CD4-positive, alpha-beta T cell (primary cell): ENCODE measurements at regions not wholly inside any gene's neighbourhood (a gene's known extent, or its start where the extent isn't known, plus 50 kb on each side); places are given as distances from the start of the nearest gene placed in this dataset.

Experiments used
- ATAC-seq: fragments of 200-7000 bp; cut with Tn5 transposase; one replicate; pipeline ENCODE4 v1.10.0; 2022; ENCODE audit warnings: mild to moderate bottlenecking; ENCODE audit not compliant: poor library complexity
- CTCF ChIA-PET: fragments of 350-600 bp; sonication (Branson Sonifier 250); formaldehyde crosslinking; loops from one replicate; lab custom pipeline; 2021; ENCODE audit warnings: antibody characterized with exemption, inconsistent platforms; lab: Charles Lee
- POLR2A ChIA-PET: fragments of 350-600 bp; sonication (Branson Sonifier 250); formaldehyde crosslinking; loops from one replicate; lab custom pipeline; 2021; ENCODE audit warnings: antibody characterized with exemption, inconsistent platforms; lab: Charles Lee
- DNase-seq, 14 experiments: peaks; one replicate each; pipeline ENCODE4 v3.0.0-alpha.2; 2013 to 2020; ENCODE audit warnings: mixed read lengths in 2 of 14
- H3K27ac ChIP-seq, 2 donors: one replicate each; pipeline versions ENCODE4 v1.5.1 to v1.7.0; 2013; ENCODE audit warnings: low read length in 2 of 2, low read depth in 1 of 2, mild to moderate bottlenecking in 1 of 2
- H3K27me3 ChIP-seq, 2 experiments: 1 replicate in 1 of 2; 2 replicates in 1 of 2; pipeline versions ENCODE4 v1.6.1 to v1.7.0; 2013; ENCODE audit warnings: low read length in 2 of 2, control low read depth in 1 of 2, mild to moderate bottlenecking in 1 of 2, moderate library complexity in 1 of 2; ENCODE audit not compliant: insufficient read depth in 2 of 2, control insufficient read depth in 1 of 2
- H3K36me3 ChIP-seq: one replicate; pipeline ENCODE4 v1.6.1; 2013; ENCODE audit warnings: low read length, control low read depth; ENCODE audit not compliant: insufficient read depth
- H3K4me1 ChIP-seq: one replicate; pipeline ENCODE4 v1.6.1; 2013; ENCODE audit warnings: low read length, control low read depth; ENCODE audit not compliant: insufficient read depth
- H3K4me3 ChIP-seq: one replicate; pipeline ENCODE4 v1.5.1; 2013; ENCODE audit warnings: mild to moderate bottlenecking, low read length, moderate library complexity
- H3K9me3 ChIP-seq, 2 experiments: 1 replicate in 1 of 2; 2 replicates in 1 of 2; pipeline versions ENCODE4 v1.6.1 to v1.7.0; 2013; ENCODE audit warnings: low read length in 2 of 2, mild to moderate bottlenecking in 2 of 2, control low read depth in 1 of 2, moderate library complexity in 1 of 2; ENCODE audit not compliant: control insufficient read depth in 1 of 2, insufficient read depth in 1 of 2
- H3K27ac Mint-ChIP-seq: one replicate; pipeline ENCODE4 v1.8.0; 2020; ENCODE audit warnings: mixed read lengths
- H3K27me3 Mint-ChIP-seq: one replicate; pipeline ENCODE4 v1.8.0; 2021; ENCODE audit warnings: mixed read lengths
- H3K36me3 Mint-ChIP-seq: one replicate; pipeline ENCODE4 v1.8.0; 2021; ENCODE audit warnings: low read depth, mixed read lengths
- H3K4me1 Mint-ChIP-seq: one replicate; pipeline ENCODE4 v1.8.0; 2021; ENCODE audit warnings: low read depth, mixed read lengths
- H3K4me3 Mint-ChIP-seq: one replicate; pipeline ENCODE4 v1.8.0; 2020; ENCODE audit warnings: mild to moderate bottlenecking, mixed read lengths
- H3K9me3 Mint-ChIP-seq: one replicate; pipeline ENCODE4 v1.8.0; 2020; ENCODE audit warnings: mixed read lengths
- intact Hi-C, 2 experiments: fragments of 100-400 bp; cut with DNase I in 1 of 2; cut with micrococcal nuclease in 1 of 2; formaldehyde crosslinking; loops; one replicate each; pipeline versions ENCODE4 v1.15.1 to v1.9.0; 2023 to 2025; cut with DNase I, micrococcal nuclease
- TF ChIP-seq, protein P1 (sequence below): fragments of 200-600 bp; IDR thresholded peaks from one replicate; pipeline ENCODE4 v1.8.0; 2022; ENCODE audit warnings: antibody characterized with exemption, mild to moderate bottlenecking

DNA sequence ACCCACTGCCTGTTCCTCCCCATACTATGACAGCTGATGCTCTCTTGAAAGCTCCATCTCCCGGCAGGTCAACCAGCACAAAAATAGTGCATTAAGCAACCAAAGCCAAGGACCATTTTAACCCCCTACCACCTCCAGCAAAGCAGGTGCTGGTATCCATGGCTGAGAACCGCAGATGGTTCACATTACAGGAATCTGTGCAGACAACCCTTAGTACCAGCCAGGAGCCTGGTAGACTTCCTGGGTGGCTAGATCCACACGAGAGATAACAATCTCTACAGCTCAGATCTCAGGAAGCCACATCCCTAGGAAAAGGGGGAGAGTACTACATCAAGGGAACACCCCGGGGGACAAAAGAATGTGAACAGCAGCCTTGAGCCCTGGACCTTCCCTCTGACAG is 248.0 kb downstream of the FGF13 start:
- intact Hi-C loops, result no loop called here
- H3K27ac Mint-ChIP-seq, result no peak overlapping the region

More for the DNA sequence above, 248.0 kb downstream of the FGF13 start:
- H3K27me3 ChIP-seq, result no peaks in the 10 kb centered on the region
- no peaks in the 10 kb centered on the region for H3K4me1 Mint-ChIP-seq
- H3K9me3 ChIP-seq, result no peaks in the 10 kb centered on the region
- no peaks in the 10 kb centered on the region for H3K4me1 ChIP-seq
- no peaks in the 10 kb centered on the region for H3K36me3 ChIP-seq
- ChIA-PET POLR2A (no interaction called here), CTCF (interaction anchor here (1.5 kb wide), 1 partner anchor 34 kb away, joined by 3 read pairs; no protein-coding TSS in a partner anchor)
- no peaks in the 10 kb centered on the region for H3K36me3 Mint-ChIP-seq
- H3K9me3 Mint-ChIP-seq, result peaks cover 2% of the 10 kb centered on the region
- H3K27ac ChIP-seq, result no peak overlapping the region
- H3K27me3 Mint-ChIP-seq, result no peaks in the 10 kb centered on the region
- DNase-seq, result no peak
- no peak for ATAC-seq
- H3K4me3 Mint-ChIP-seq, result no peak overlapping the region
- TF ChIP-seq, protein P1, sequence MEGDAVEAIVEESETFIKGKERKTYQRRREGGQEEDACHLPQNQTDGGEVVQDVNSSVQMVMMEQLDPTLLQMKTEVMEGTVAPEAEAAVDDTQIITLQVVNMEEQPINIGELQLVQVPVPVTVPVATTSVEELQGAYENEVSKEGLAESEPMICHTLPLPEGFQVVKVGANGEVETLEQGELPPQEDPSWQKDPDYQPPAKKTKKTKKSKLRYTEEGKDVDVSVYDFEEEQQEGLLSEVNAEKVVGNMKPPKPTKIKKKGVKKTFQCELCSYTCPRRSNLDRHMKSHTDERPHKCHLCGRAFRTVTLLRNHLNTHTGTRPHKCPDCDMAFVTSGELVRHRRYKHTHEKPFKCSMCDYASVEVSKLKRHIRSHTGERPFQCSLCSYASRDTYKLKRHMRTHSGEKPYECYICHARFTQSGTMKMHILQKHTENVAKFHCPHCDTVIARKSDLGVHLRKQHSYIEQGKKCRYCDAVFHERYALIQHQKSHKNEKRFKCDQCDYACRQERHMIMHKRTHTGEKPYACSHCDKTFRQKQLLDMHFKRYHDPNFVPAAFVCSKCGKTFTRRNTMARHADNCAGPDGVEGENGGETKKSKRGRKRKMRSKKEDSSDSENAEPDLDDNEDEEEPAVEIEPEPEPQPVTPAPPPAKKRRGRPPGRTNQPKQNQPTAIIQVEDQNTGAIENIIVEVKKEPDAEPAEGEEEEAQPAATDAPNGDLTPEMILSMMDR, result no peak
- no peak overlapping the region for H3K4me3 ChIP-seq
